Stimulated activated CD8-positive, alpha-beta memory T cell treated with anti-CD3 and anti-CD28 coated beads, Interleukin-12 subunit alpha, Interleukin-12 subunit beta, amount 100 ng/mL, for 4 hours (primary cell): ENCODE measurements at regions not wholly inside any gene's neighbourhood (a gene's known extent, or its start where the extent isn't known, plus 50 kb on each side); places are given as distances from the start of the nearest gene placed in this dataset.
A peak's percentile ranks its signal among the peaks of the same experiment; 100 is the strongest.
"Not testable (repeated sequence)": the region's sequence is repeated elsewhere in the genome, so short reads cannot be mapped to it uniquely, and the experiment has no call there.

Experiments
- DNase-seq: peaks from one replicate; pipeline ENCODE4 v3.0.0-alpha.2; 2020; ENCODE audit warnings: low read depth

GRCh38 chr15:91414124-91414523 is 314.1 kb downstream of the SV2B start:
- DNase-seq: no peak

- not testable (repeated sequence) for DNase-seq
Observed at GRCh38 chr15:91415258-91415657, 315.2 kb downstream of the SV2B start.

- DNase-seq: no peak
Observed at GRCh38 chr15:91420689-91421088, 320.6 kb downstream of the SV2B start.

- no peak for DNase-seq
Observed at GRCh38 chr15:91422797-91423196, 322.7 kb downstream of the SV2B start.

GRCh38 chr15:91424001-91424400 is 323.9 kb downstream of the SV2B start:
- no peak for DNase-seq

- no peak for DNase-seq
Observed at GRCh38 chr15:91426412-91426811, 326.4 kb downstream of the SV2B start.

GRCh38 chr15:91429973-91430372 is 329.9 kb downstream of the SV2B start:
- no peak for DNase-seq

- DNase-seq: no peak
Observed at GRCh38 chr15:91431041-91431715, 331.1 kb downstream of the SV2B start.

- no peak for DNase-seq
Observed at GRCh38 chr15:91435113-91435512, 335.1 kb downstream of the SV2B start.

GRCh38 chr15:91444656-91445055 is 344.6 kb downstream of the SV2B start:
- no peak for DNase-seq

- DNase-seq: no peak
Observed at GRCh38 chr15:91445695-91446228, 345.7 kb downstream of the SV2B start.

- DNase-seq: no peak
Observed at GRCh38 chr15:91447991-91448644, 348.1 kb downstream of the SV2B start.

GRCh38 chr15:91453376-91453775 is 353.3 kb downstream of the SV2B start:
- not testable (repeated sequence) for DNase-seq

- DNase-seq: no peak
Observed at GRCh38 chr15:91456251-91456718, 356.2 kb downstream of the SV2B start.

GRCh38 chr15:91456921-91457320 is 356.9 kb downstream of the SV2B start:
- DNase-seq: no peak

GRCh38 chr15:91461377-91461776 is 361.3 kb downstream of the SV2B start:
- no peak for DNase-seq

- no peak for DNase-seq
Observed at GRCh38 chr15:91465086-91465485, 365.0 kb downstream of the SV2B start.

GRCh38 chr15:91465696-91466095 is 365.6 kb downstream of the SV2B start:
- no peak for DNase-seq

GRCh38 chr15:91468871-91469580 is 369.0 kb downstream of the SV2B start:
- no peak for DNase-seq

GRCh38 chr15:91469632-91470567 is 369.8 kb downstream of the SV2B start:
- peak; percentile 33 for DNase-seq

GRCh38 chr15:91471468-91471867 is 371.4 kb downstream of the SV2B start:
- no peak for DNase-seq

- DNase-seq: no peak
Observed at GRCh38 chr15:91472316-91472756, 372.3 kb downstream of the SV2B start.
